ENCODE measurements at regions not wholly inside any gene's neighbourhood (a gene's known extent, or its start where the extent isn't known, plus 50 kb on each side); places are given as distances from the start of the nearest gene placed in this dataset.

GRCh38 chr17:51362811-51363585, 102.7 kb downstream of the UTP18 start:
- TF ChIP-seq POLR2AphosphoS5 (IDR thresholded peaks at IDR 0.05), result no peak
- no peak for TF ChIP-seq CTCF (IDR thresholded peaks at IDR 0.05)
